Smooth muscle cell (in vitro differentiated cells): ENCODE measurements at regions not wholly inside any gene's neighbourhood (a gene's known extent, or its start where the extent isn't known, plus 50 kb on each side); places are given as distances from the start of the nearest gene placed in this dataset.

Source experiments
- DNase-seq: peaks from one replicate; lab custom pipeline; 2025; ENCODE audit not compliant: unreplicated experiment; lab: John Stamatoyannopoulos, UW
- H2AFZ ChIP-seq: fragments of 200-600 bp; sonication (generic); 2 replicates; pipeline ENCODE4 v1.6.0; 2016; ENCODE audit warnings: antibody characterized with exemption, low read depth, mild to moderate bottlenecking
- H3F3A ChIP-seq: fragments of 200-600 bp; sonication (generic); 2 replicates; pipeline ENCODE4 v1.6.0; 2017; ENCODE audit warnings: antibody characterized with exemption, low read depth
- H3K27ac ChIP-seq: fragments of 200-600 bp; sonication (generic); 2 replicates; pipeline ENCODE4 v1.5.1; 2016; ENCODE audit warnings: low read depth, mild to moderate bottlenecking
- H3K27me3 ChIP-seq: fragments of 200-600 bp; sonication (generic); 2 replicates; pipeline ENCODE4 v1.6.1; 2016; ENCODE audit warnings: low read depth, mild to moderate bottlenecking
- H3K36me3 ChIP-seq: fragments of 200-600 bp; sonication (generic); 2 replicates; pipeline ENCODE4 v1.5.1; 2016; ENCODE audit warnings: low read depth
- H3K4me1 ChIP-seq: fragments of 200-600 bp; sonication (generic); 2 replicates; pipeline ENCODE4 v1.5.1; 2016; ENCODE audit warnings: low read depth
- H3K4me2 ChIP-seq: fragments of 200-600 bp; sonication (generic); 2 replicates; pipeline ENCODE4 v1.6.0; 2016; ENCODE audit warnings: mild to moderate bottlenecking
- H3K4me3 ChIP-seq: fragments of 200-600 bp; sonication (generic); 2 replicates; pipeline ENCODE4 v1.5.1; 2016; ENCODE audit warnings: mild to moderate bottlenecking
- H3K79me2 ChIP-seq: fragments of 200-600 bp; sonication (generic); 2 replicates; pipeline ENCODE4 v1.6.0; 2016; ENCODE audit warnings: low read depth, mild to moderate bottlenecking
- H3K9ac ChIP-seq: fragments of 200-600 bp; sonication (generic); 2 replicates; pipeline ENCODE4 v1.6.0; 2016; ENCODE audit warnings: low read depth
- H3K9me3 ChIP-seq: fragments of 200-600 bp; sonication (generic); replicated peaks from 2 replicates; pipeline ENCODE4 v1.5.1; 2016; ENCODE audit warnings: low read depth
- H4K20me1 ChIP-seq: fragments of 200-600 bp; sonication (generic); 2 replicates; pipeline ENCODE4 v1.6.0; 2016; ENCODE audit warnings: low read depth
- WGBS: methylation state at CpG from one replicate; pipeline ENCODE4 v1.1.7; 2016; ENCODE audit warnings: low lambda C conversion rate; 5-methylcytosine and 5-hydroxymethylcytosine counted together
- TF ChIP-seq, protein P1 (sequence below): fragments of 200-600 bp; sonication (generic); IDR thresholded peaks from 2 replicates; pipeline ENCODE4 v1.5.1; 2017; ENCODE audit warnings: borderline replicate concordance, mild to moderate bottlenecking, antibody characterized with exemption; ENCODE audit not compliant: insufficient read depth, poor library complexity, severe bottlenecking

DNA sequence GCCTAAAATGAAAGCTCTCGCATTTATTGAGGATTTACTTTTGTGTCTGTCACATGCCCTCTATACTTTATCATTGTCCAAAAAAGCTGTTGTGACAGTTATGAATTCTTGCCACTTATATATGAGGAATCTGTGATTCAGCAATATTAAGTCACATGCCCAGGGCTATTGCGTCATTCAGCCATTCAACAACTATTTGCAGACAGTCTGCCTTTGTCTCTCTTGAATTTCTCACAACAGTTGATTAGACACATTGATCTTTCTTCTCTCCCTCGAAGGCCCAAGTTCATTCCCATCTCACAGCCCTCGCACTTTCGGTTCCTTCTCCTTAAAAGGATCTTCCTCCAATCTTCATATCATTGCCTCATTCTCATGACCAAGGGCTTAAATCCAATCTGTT is 342.6 kb downstream of the MZT1 start:
- H3K4me1 ChIP-seq: no peaks in the 10 kb centered on the region
- 88% methylated on average over 5 of the region's 5 CpGs for WGBS
- no peak overlapping the region for H3K9ac ChIP-seq
- H3K27ac ChIP-seq: no peak overlapping the region
- H2AFZ ChIP-seq: no peak overlapping the region
- no peaks in the 10 kb centered on the region for H3K79me2 ChIP-seq
- H3F3A ChIP-seq: no peaks in the 10 kb centered on the region
- H4K20me1 ChIP-seq: no peaks in the 10 kb centered on the region
- TF ChIP-seq, protein P1, sequence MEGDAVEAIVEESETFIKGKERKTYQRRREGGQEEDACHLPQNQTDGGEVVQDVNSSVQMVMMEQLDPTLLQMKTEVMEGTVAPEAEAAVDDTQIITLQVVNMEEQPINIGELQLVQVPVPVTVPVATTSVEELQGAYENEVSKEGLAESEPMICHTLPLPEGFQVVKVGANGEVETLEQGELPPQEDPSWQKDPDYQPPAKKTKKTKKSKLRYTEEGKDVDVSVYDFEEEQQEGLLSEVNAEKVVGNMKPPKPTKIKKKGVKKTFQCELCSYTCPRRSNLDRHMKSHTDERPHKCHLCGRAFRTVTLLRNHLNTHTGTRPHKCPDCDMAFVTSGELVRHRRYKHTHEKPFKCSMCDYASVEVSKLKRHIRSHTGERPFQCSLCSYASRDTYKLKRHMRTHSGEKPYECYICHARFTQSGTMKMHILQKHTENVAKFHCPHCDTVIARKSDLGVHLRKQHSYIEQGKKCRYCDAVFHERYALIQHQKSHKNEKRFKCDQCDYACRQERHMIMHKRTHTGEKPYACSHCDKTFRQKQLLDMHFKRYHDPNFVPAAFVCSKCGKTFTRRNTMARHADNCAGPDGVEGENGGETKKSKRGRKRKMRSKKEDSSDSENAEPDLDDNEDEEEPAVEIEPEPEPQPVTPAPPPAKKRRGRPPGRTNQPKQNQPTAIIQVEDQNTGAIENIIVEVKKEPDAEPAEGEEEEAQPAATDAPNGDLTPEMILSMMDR: no peak
- H3K27me3 ChIP-seq: no peaks in the 10 kb centered on the region
- no peak overlapping the region for H3K4me2 ChIP-seq
- no peak for DNase-seq
- no peaks in the 10 kb centered on the region for H3K9me3 ChIP-seq
- H3K4me3 ChIP-seq: no peak overlapping the region
- no peaks in the 10 kb centered on the region for H3K36me3 ChIP-seq

DNA sequence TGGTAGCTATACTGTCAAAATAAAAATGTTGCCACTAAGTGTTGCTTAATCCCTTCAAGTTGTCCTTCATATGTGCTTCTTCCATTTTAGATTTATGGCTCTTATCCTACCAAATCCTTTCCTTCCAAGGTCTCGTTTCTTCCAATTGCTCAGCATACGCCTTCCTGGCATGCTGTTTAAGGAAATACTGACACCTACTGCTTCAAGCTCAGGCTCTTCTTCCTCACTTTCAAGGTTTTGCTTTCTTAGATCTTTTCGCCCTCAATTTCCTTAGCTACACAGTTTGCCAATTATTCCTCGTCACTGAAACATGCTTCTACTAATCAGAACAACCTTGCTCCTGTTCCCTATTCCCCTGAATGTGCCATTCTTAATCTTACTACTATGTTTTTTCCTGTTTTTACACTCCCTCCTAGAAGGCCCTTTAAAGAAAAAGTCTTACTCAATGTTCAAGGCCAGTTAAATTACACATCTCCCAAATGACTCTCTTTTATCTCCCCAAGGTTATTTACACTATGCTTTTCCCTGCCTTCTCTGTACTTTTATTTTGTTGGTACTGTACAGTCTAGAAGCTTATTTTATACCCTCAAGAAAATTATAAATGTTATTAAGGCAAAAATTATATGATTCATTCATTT is 343.1 kb downstream of the MZT1 start:
- H3K9me3 ChIP-seq: no peaks in the 10 kb centered on the region
- no peak overlapping the region for H3K4me3 ChIP-seq
- H3F3A ChIP-seq: no peaks in the 10 kb centered on the region
- H4K20me1 ChIP-seq: no peaks in the 10 kb centered on the region
- DNase-seq: no peak
- H3K4me1 ChIP-seq: no peaks in the 10 kb centered on the region
- H2AFZ ChIP-seq: no peak overlapping the region
- H3K27ac ChIP-seq: no peak overlapping the region
- no peaks in the 10 kb centered on the region for H3K27me3 ChIP-seq
- TF ChIP-seq, protein P1: no peak
- H3K36me3 ChIP-seq: no peaks in the 10 kb centered on the region
- 59% methylated on average over 4 of the region's 4 CpGs for WGBS
- H3K9ac ChIP-seq: no peak overlapping the region
- H3K79me2 ChIP-seq: no peaks in the 10 kb centered on the region
- no peak overlapping the region for H3K4me2 ChIP-seq

DNA sequence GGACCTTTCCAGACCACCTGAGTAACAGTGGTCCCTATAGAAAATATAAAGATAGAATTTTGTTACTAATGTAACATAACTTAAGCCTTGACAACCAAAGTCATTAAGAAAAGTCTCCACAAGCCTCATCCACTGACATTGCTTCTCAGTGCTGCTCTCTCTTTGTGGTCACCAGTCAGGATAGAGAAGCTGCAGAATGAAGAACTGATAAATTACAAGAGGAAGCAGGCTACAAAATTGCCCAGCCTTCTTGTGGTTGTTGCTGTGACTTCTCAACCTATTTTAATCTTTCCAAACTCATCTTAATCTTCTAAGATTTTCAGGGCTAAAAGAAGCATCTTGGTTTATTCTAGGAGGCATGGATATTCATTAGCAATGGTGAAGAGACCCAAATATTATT is 343.8 kb downstream of the MZT1 start:
- Histone ChIP-seq H3F3A (no peaks in the 10 kb centered on the region), H3K4me1 (no peaks in the 10 kb centered on the region), H2AFZ (no peak overlapping the region), H4K20me1 (no peaks in the 10 kb centered on the region), H3K4me2 (no peak overlapping the region), H3K4me3 (no peak overlapping the region), H3K9me3 (no peaks in the 10 kb centered on the region), H3K36me3 (no peaks in the 10 kb centered on the region), H3K9ac (no peak overlapping the region), H3K27ac (no peak overlapping the region), H3K79me2 (no peaks in the 10 kb centered on the region), H3K27me3 (no peaks in the 10 kb centered on the region)
- TF ChIP-seq, protein P1: no peak
- no peak for DNase-seq

- WGBS: 94% methylated on average over 4 of the region's 4 CpGs
Measured at GRCh38 chr13:72379581-72379980, 347.8 kb downstream of the MZT1 start.

More at GRCh38 chr13:72379581-72379980, 347.8 kb downstream of the MZT1 start:
- Histone ChIP-seq H3K79me2 (no peaks in the 10 kb centered on the region), H3K9me3 (no peaks in the 10 kb centered on the region), H3K27me3 (no peaks in the 10 kb centered on the region), H3K4me1 (no peaks in the 10 kb centered on the region), H2AFZ (no peak overlapping the region), H3K36me3 (no peaks in the 10 kb centered on the region), H3K9ac (no peak overlapping the region), H3K4me2 (no peak overlapping the region), H3F3A (no peaks in the 10 kb centered on the region), H3K27ac (no peak overlapping the region), H4K20me1 (no peaks in the 10 kb centered on the region), H3K4me3 (no peak overlapping the region)
- no peak for DNase-seq
- TF ChIP-seq, protein P1: no peak
